Keratinocyte (primary cell): ENCODE measurements at regions not wholly inside any gene's neighbourhood (a gene's known extent, or its start where the extent isn't known, plus 50 kb on each side); places are given as distances from the start of the nearest gene placed in this dataset.

Source experiments
- CTCF ChIP-seq, 3 experiments: IDR thresholded peaks in 1 of 3; conservative IDR thresholded peaks in 1 of 3; optimal IDR thresholded peaks in 1 of 3; 2 replicates in 2 of 3; 3 replicates in 1 of 3; pipeline versions ENCODE3 to v1.5.1; 2011; ENCODE audit warnings: low read length in 3 of 3, mild to moderate bottlenecking in 3 of 3, moderate library complexity in 2 of 3, control low read depth in 1 of 3, inconsistent platforms in 1 of 3; ENCODE audit not compliant: insufficient read depth in 2 of 3; ENCODE audit errors: extremely low read depth in 1 of 3
- EZH2 ChIP-seq: IDR thresholded peaks from one replicate; pipeline ENCODE4 v1.6.1; 2012; ENCODE audit warnings: inconsistent platforms, mild to moderate bottlenecking, low read length, moderate library complexity

- no peak for TF ChIP-seq CTCF (optimal IDR thresholded peaks at IDR 0.05 in 1 of 3, IDR thresholded peaks at IDR 0.05 in 1 of 3, conservative IDR thresholded peaks at IDR 0.05 in 1 of 3; ENCODE audit: extremely low read depth in 1 of 3, insufficient read depth in 2 of 3, low read length in 3 of 3)
- TF ChIP-seq EZH2: no peak
Measured at GRCh38 chr1:69283516-69283915, 284.2 kb upstream of the LRRC7 start.
